ENCODE measurements at regions not wholly inside any gene's neighbourhood (a gene's known extent, or its start where the extent isn't known, plus 50 kb on each side); places are given as distances from the start of the nearest gene placed in this dataset.

DNA sequence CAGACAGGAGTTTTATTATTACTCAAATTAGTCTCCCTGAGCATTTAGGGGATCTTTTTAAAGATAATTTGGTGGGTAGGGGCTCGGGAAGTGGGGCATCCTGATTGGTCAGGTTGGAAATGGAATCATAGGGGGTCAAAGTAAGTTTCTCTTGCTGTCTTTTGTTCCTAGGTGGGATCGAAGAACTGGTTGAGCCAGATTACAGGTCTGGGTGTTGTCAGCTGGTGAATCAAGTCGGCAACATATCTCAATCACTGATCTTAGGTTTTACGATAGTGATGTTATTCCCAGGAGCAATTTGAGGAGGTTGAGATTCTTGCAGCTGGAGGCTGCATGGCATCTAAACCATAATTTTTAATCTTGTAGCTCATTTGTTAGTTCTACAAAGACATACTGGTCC is 629.5 kb upstream of the AMOT start:
- Histone ChIP-seq H3K36me3 (ENCODE audit: control insufficient read depth, insufficient read depth, low read length) (no peaks in the 10 kb centered on the region), H3K27me3 (ENCODE audit: control insufficient read depth, insufficient read depth, low read length) (no peaks in the 10 kb centered on the region), H3K9me3 (ENCODE audit: control insufficient read depth, insufficient read depth, low read length) (no peaks in the 10 kb centered on the region), H3K9ac (ENCODE audit: low read depth, low read length) (no peak overlapping the region), H3K4me1 (ENCODE audit: control insufficient read depth, insufficient read depth, low read length) (peaks cover 23% of the 10 kb centered on the region), H3K4me3 (ENCODE audit: low read depth, low read length) (no peak overlapping the region)

DNA sequence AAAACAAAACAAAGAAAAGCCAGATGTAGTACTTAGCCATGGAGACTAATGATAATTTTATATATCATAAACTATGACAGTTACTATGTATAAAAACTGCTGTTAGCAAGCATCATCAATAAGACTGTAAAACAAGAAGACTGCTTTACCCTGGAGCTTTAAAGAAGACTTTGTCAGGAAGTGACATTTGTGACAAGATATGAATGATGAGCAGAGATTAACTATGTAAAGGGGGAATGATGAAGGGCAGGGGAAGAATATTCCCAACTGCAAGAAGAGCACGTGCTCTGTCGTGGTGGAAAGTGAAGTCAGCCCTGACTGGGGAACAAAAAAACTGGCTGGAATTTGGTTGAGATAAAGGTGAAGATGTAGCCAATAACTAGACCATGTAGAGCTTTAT is 617.1 kb upstream of the AMOT start:
- no peaks in the 10 kb centered on the region for H3K9me3 ChIP-seq (ENCODE audit: control insufficient read depth, insufficient read depth, low read length)
- no peaks in the 10 kb centered on the region for H3K36me3 ChIP-seq (ENCODE audit: control insufficient read depth, insufficient read depth, low read length)
- no peaks in the 10 kb centered on the region for H3K4me1 ChIP-seq (ENCODE audit: control insufficient read depth, insufficient read depth, low read length)
- H3K4me3 ChIP-seq (ENCODE audit: low read depth, low read length), result no peak overlapping the region
- H3K27me3 ChIP-seq (ENCODE audit: control insufficient read depth, insufficient read depth, low read length), result no peaks in the 10 kb centered on the region
- H3K9ac ChIP-seq (ENCODE audit: low read depth, low read length), result no peak overlapping the region

DNA sequence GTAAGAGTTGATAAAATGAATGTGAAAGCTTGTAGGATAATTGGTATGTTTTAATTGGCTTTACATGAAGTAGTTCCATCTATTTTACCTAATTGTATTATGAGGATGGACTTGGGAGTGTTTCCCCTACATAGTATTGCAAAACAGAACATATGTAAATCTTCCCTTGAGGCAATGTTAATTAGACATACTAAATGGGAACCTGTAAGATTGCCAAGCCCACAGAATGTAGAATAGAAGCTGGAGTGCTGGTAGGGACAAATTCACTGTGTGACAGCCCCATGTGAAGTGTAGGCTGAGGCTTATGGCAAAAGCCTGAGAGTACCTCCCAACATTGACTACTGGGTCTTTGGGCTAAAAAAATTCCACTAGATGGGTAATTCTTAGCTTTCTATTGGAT is 615.0 kb upstream of the AMOT start:
- H3K9me3 ChIP-seq (ENCODE audit: control insufficient read depth, insufficient read depth, low read length), result no peaks in the 10 kb centered on the region
- H3K4me1 ChIP-seq (ENCODE audit: control insufficient read depth, insufficient read depth, low read length), result no peaks in the 10 kb centered on the region
- H3K36me3 ChIP-seq (ENCODE audit: control insufficient read depth, insufficient read depth, low read length), result no peaks in the 10 kb centered on the region
- H3K9ac ChIP-seq (ENCODE audit: low read depth, low read length), result no peak overlapping the region
- no peaks in the 10 kb centered on the region for H3K27me3 ChIP-seq (ENCODE audit: control insufficient read depth, insufficient read depth, low read length)
- no peak overlapping the region for H3K4me3 ChIP-seq (ENCODE audit: low read depth, low read length)

DNA sequence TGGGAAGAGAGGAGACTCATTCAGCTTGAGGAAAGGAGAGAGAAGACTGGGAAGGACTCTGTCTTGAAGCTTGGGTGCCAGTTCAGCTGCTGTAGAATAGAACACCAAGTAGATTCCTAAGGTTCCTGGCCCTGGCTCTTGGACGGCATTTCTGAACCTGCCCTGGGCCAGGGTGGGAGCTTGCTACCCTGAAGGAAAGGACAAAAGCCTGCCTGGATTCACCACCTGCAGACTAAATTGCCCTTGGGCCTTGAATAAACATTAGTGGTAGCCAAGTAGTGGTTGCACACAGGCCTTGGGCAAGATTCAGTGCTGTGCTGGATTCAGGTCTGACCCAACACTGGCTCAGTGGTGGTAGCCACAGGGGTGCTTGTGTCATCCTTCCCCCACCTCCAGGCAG is 588.4 kb upstream of the AMOT start:
- no peak overlapping the region for H3K4me3 ChIP-seq (ENCODE audit: low read depth, low read length)
- H3K9me3 ChIP-seq (ENCODE audit: control insufficient read depth, insufficient read depth, low read length), result no peaks in the 10 kb centered on the region
- H3K36me3 ChIP-seq (ENCODE audit: control insufficient read depth, insufficient read depth, low read length), result no peaks in the 10 kb centered on the region
- H3K4me1 ChIP-seq (ENCODE audit: control insufficient read depth, insufficient read depth, low read length), result no peaks in the 10 kb centered on the region
- no peaks in the 10 kb centered on the region for H3K27me3 ChIP-seq (ENCODE audit: control insufficient read depth, insufficient read depth, low read length)
- no peak overlapping the region for H3K9ac ChIP-seq (ENCODE audit: low read depth, low read length)

DNA sequence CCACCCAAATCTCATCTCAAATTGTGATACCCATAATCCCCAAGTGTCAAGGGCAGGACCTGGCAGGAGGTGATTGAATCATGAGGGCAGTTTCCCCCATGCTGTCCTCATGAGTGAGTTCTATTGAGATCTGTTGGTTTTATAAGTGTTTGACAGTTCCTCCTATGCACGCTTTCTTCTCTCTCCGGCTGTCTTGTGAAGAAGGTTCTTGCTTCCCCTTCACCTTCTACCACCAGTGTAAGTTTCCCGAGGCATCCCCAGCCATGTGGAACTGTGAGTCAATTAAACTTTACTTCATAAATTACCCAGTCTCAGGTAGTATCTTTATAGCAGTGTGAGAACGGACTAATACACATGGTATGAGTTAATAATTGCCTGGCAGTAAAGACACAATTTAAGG is 581.7 kb upstream of the AMOT start:
- H3K9me3 ChIP-seq (ENCODE audit: control insufficient read depth, insufficient read depth, low read length), result no peaks in the 10 kb centered on the region
- peaks cover 7% of the 10 kb centered on the region for H3K4me1 ChIP-seq (ENCODE audit: control insufficient read depth, insufficient read depth, low read length)
- no peak overlapping the region for H3K4me3 ChIP-seq (ENCODE audit: low read depth, low read length)
- H3K9ac ChIP-seq (ENCODE audit: low read depth, low read length), result no peak overlapping the region
- H3K27me3 ChIP-seq (ENCODE audit: control insufficient read depth, insufficient read depth, low read length), result no peaks in the 10 kb centered on the region
- H3K36me3 ChIP-seq (ENCODE audit: control insufficient read depth, insufficient read depth, low read length), result no peaks in the 10 kb centered on the region

DNA sequence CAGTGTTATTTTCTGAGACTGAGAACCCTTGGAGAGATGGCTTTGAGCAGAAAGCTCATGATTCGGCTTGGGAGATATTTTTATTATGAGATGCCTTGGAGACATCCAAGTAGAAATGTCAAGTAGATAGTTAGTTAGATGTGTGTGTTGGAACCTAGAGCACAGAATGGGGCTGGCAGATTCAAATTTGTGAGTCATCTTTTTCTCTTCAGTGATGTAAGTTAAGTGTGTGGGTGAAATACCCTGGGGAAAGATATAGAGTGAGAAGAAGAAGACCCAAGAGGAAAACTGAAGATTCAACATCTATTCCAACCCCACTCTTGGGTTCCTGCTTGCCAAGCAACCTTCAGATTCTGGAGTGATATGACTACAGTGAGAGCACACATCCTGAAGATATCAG is 580.8 kb upstream of the AMOT start:
- H3K9me3 ChIP-seq (ENCODE audit: control insufficient read depth, insufficient read depth, low read length), result no peaks in the 10 kb centered on the region
- H3K9ac ChIP-seq (ENCODE audit: low read depth, low read length), result no peak overlapping the region
- no peaks in the 10 kb centered on the region for H3K36me3 ChIP-seq (ENCODE audit: control insufficient read depth, insufficient read depth, low read length)
- no peak overlapping the region for H3K4me3 ChIP-seq (ENCODE audit: low read depth, low read length)
- peaks cover 7% of the 10 kb centered on the region for H3K4me1 ChIP-seq (ENCODE audit: control insufficient read depth, insufficient read depth, low read length)
- no peaks in the 10 kb centered on the region for H3K27me3 ChIP-seq (ENCODE audit: control insufficient read depth, insufficient read depth, low read length)

DNA sequence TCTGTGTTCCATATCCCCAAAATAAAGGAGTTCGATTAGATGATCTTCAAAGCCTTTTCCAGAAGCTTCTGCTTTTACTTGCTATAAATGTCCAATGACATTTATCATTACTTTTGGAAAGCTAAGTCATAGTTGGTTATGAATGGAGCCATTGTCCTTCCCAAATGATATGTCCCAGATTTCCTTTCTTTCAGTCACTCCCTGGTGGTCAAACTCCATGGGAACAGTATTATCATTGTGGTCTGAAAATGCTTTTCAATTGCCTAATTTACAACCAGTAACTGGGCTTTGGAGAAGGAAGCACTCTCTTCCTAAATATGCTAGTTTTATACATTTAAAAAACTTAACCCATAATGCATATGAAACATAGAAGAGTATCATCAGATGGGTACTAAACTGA is 571.5 kb upstream of the AMOT start:
- Histone ChIP-seq H3K4me1 (ENCODE audit: control insufficient read depth, insufficient read depth, low read length) (no peaks in the 10 kb centered on the region), H3K36me3 (ENCODE audit: control insufficient read depth, insufficient read depth, low read length) (no peaks in the 10 kb centered on the region), H3K9ac (ENCODE audit: low read depth, low read length) (no peak overlapping the region), H3K4me3 (ENCODE audit: low read depth, low read length) (no peak overlapping the region), H3K9me3 (ENCODE audit: control insufficient read depth, insufficient read depth, low read length) (no peaks in the 10 kb centered on the region), H3K27me3 (ENCODE audit: control insufficient read depth, insufficient read depth, low read length) (no peaks in the 10 kb centered on the region)

DNA sequence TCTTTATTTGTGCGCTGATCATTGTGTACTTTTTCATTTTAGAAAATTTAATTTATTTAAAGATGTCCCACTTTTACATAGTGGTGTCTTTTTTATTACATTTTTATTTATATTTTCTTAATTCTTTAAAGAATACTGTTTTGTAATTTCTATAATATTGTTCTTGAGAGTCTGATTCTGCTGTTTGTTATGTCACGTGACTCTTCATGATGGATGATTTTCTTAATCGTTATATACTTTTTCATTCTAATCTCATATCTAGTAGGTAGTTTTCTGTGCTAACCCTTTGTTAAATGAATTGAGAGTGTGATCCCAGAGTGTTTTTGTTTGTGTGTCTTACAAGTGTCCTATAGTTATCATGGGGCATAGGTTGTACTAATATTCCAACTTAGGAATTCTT is 568.2 kb upstream of the AMOT start:
- no peak overlapping the region for H3K4me3 ChIP-seq (ENCODE audit: low read depth, low read length)
- H3K36me3 ChIP-seq (ENCODE audit: control insufficient read depth, insufficient read depth, low read length), result no peaks in the 10 kb centered on the region
- peaks cover 5% of the 10 kb centered on the region for H3K9me3 ChIP-seq (ENCODE audit: control insufficient read depth, insufficient read depth, low read length)
- H3K4me1 ChIP-seq (ENCODE audit: control insufficient read depth, insufficient read depth, low read length), result no peaks in the 10 kb centered on the region
- H3K9ac ChIP-seq (ENCODE audit: low read depth, low read length), result no peak overlapping the region
- no peaks in the 10 kb centered on the region for H3K27me3 ChIP-seq (ENCODE audit: control insufficient read depth, insufficient read depth, low read length)

DNA sequence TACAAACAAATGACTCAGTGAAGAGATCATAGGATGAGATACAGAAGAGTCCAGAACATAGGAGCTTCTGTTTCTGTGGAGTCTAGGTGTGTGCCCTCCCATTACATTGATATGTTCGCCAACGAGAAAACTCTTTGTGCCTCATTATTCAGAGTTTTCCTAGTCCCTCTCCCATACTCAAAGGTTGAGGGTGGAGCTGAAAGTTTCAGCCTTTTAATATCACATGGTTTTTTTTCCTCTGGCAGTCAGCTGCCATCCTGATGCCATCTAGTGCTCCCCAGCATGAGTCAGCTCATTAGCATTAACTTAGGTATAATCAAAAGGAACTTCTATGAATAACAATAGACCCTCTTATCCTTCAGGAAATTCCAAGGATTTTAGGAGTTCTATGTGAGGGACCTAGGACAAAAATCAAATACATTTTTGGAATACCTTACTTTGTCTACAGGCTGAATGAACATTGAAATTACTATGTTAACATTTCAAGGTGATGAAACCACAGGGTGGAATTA is 559.6 kb upstream of the AMOT start:
- Histone ChIP-seq H3K36me3 (ENCODE audit: control insufficient read depth, insufficient read depth, low read length) (no peaks in the 10 kb centered on the region), H3K9me3 (ENCODE audit: control insufficient read depth, insufficient read depth, low read length) (peaks cover 18% of the 10 kb centered on the region), H3K9ac (ENCODE audit: low read depth, low read length) (no peak overlapping the region), H3K27me3 (ENCODE audit: control insufficient read depth, insufficient read depth, low read length) (no peaks in the 10 kb centered on the region), H3K4me3 (ENCODE audit: low read depth, low read length) (no peak overlapping the region), H3K4me1 (ENCODE audit: control insufficient read depth, insufficient read depth, low read length) (peaks cover 13% of the 10 kb centered on the region)

DNA sequence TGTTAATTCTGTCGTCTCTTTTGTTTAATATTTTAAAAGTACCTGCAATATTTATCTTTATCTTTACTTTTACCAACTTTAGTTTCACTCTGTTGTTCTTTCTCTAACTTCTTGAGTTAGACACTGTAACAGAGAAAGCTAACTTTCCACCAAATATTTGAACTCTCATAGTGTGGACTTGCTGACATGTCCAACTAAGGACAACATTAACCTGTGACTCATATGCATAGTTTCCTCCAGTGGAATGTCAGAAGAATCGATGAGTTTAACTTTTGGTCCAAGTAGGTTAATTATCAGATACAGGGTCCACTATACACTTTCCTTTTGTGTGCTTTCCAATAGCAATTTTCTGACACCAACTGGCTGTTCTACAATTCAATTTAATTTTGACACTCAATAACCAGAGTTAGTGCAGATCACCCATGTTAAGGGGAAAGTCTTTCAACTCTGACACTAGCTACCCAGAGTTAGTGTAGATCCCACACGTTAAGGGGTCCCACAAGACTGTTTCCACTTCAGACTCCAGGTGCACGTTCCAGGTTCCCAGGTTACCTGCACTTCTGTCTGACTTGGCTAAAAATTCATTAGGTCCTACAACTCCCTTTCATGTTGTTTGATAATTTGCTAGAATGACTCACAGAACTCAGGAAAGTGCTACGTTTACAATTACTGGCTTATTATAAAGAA is 559.0 kb upstream of the AMOT start:
- H3K9me3 ChIP-seq (ENCODE audit: control insufficient read depth, insufficient read depth, low read length), result peaks cover 18% of the 10 kb centered on the region
- H3K27me3 ChIP-seq (ENCODE audit: control insufficient read depth, insufficient read depth, low read length), result no peaks in the 10 kb centered on the region
- peaks cover 13% of the 10 kb centered on the region for H3K4me1 ChIP-seq (ENCODE audit: control insufficient read depth, insufficient read depth, low read length)
- H3K36me3 ChIP-seq (ENCODE audit: control insufficient read depth, insufficient read depth, low read length), result no peaks in the 10 kb centered on the region
- H3K4me3 ChIP-seq (ENCODE audit: low read depth, low read length), result no peak overlapping the region
- H3K9ac ChIP-seq (ENCODE audit: low read depth, low read length), result peak overlapping the region; percentile 47

DNA sequence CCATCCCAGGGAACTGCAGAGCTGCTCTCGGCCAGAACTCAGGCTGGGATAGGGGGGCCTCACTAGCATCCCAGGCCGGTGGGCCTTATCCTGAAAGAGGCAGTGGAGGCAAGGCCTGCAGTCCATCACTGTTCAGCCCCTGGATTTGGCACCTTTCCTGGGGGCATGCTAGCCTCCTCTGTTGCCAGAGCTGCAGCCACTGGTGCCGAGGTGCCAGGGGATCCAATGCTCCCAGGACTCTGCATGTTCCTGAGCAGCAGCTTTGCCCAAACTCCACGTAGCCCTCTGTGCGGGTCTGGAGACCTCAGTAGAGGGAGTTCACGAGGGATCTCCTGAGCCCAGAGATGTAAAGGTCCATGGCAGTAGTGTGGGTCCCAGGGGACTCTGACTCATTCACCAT is 551.7 kb upstream of the AMOT start:
- no peak overlapping the region for H3K4me3 ChIP-seq (ENCODE audit: low read depth, low read length)
- no peak overlapping the region for H3K9ac ChIP-seq (ENCODE audit: low read depth, low read length)
- H3K27me3 ChIP-seq (ENCODE audit: control insufficient read depth, insufficient read depth, low read length), result no peaks in the 10 kb centered on the region
- no peaks in the 10 kb centered on the region for H3K4me1 ChIP-seq (ENCODE audit: control insufficient read depth, insufficient read depth, low read length)
- peaks cover 10% of the 10 kb centered on the region for H3K9me3 ChIP-seq (ENCODE audit: control insufficient read depth, insufficient read depth, low read length)
- H3K36me3 ChIP-seq (ENCODE audit: control insufficient read depth, insufficient read depth, low read length), result no peaks in the 10 kb centered on the region

DNA sequence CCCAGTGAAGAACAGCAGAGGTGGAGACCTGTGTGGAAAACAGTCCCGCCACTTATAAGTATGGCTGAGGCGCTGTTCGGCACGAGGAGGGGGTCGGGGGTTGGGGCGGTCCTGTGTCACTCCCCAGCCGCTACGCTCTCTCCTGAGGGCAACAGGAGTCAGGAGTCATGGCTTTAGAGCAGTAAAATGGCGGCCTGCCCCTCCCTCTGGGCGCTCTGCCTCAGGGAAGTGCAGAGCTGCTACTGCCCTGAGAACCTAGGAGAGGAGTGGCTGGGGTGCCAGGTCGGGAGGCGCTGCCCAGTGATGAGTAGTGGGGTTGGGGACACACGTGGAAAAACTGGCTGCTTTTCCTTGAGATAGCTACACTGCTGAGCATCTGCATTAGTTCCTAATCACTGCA is 551.2 kb upstream of the AMOT start:
- Histone ChIP-seq H3K9ac (ENCODE audit: low read depth, low read length) (no peak overlapping the region), H3K27me3 (ENCODE audit: control insufficient read depth, insufficient read depth, low read length) (no peaks in the 10 kb centered on the region), H3K4me3 (ENCODE audit: low read depth, low read length) (no peak overlapping the region), H3K4me1 (ENCODE audit: control insufficient read depth, insufficient read depth, low read length) (no peaks in the 10 kb centered on the region), H3K36me3 (ENCODE audit: control insufficient read depth, insufficient read depth, low read length) (no peaks in the 10 kb centered on the region), H3K9me3 (ENCODE audit: control insufficient read depth, insufficient read depth, low read length) (peaks cover 10% of the 10 kb centered on the region)

All from iPS-15b (cell line).